ENCODE measurements at regions not wholly inside any gene's neighbourhood (a gene's known extent, or its start where the extent isn't known, plus 50 kb on each side); places are given as distances from the start of the nearest gene placed in this dataset.

- ATAC-seq (no peak), DNase-seq (ENCODE audit: low read depth, low spot score) (no peak), FAIRE-seq (no peak)
- Histone ChIP-seq H3K36me3 (ENCODE audit: control insufficient read depth in 2 of 2, insufficient read depth in 2 of 2, low read length in 1 of 2) (no peaks in the 10 kb centered on the region), H3K4me3 (no peak overlapping the region), H4K20me1 (ENCODE audit: control insufficient read depth, insufficient read depth) (no peaks in the 10 kb centered on the region), H3K4me1 (ENCODE audit: control insufficient read depth, insufficient read depth, low read length) (no peaks in the 10 kb centered on the region), H3K27ac (ENCODE audit: control insufficient read depth, insufficient read depth) (no peak overlapping the region), H3K9me3 (replicated peaks; ENCODE audit: control insufficient read depth, insufficient read depth, low read length) (no peaks in the 10 kb centered on the region), H3K27me3 (replicated peaks in 1 of 2; ENCODE audit: control insufficient read depth in 2 of 2, insufficient read depth in 2 of 2, low read length in 1 of 2) (no peaks in the 10 kb centered on the region), H3K9ac (ENCODE audit: control insufficient read depth, insufficient read depth, low read length) (no peak overlapping the region), H3K4me2 (ENCODE audit: control insufficient read depth, insufficient read depth) (no peak overlapping the region), H3K79me2 (ENCODE audit: control insufficient read depth, insufficient read depth, low read length) (no peaks in the 10 kb centered on the region), H2AFZ (ENCODE audit: control insufficient read depth, low read depth, low read length) (no peak overlapping the region)
- ChIA-PET RAD21 (ENCODE audit: unreplicated experiment) (no interaction called here), CTCF (interaction anchor here (0.7 to 1.4 kb wide), 2 partner anchors 17 to 933 kb away, joined by 3 to 4 read pairs; no protein-coding TSS in a partner anchor), POLR2A (no interaction called here), SMC1A (ENCODE audit: uncharacterized antibody, unreplicated experiment) (no interaction called here)
- in situ Hi-C loops (cut with MboI) (no loop called here), intact Hi-C loops (cut with micrococcal nuclease; ENCODE audit: unreplicated experiment) (no loop called here)
- BruUV-seq (replicated peaks), result no TSS peak
- TF ChIP-seq SIX5 (IDR thresholded peaks at IDR 0.05; ENCODE audit: low read depth, low read length, severe bottlenecking) (no peak), CUX1 (IDR thresholded peaks at IDR 0.05; ENCODE audit: insufficient replicate concordance, low read depth, low read length) (no peak), YY1 (IDR thresholded peaks at IDR 0.05; ENCODE audit: low read depth, low read length) (no peak), RCOR1 (conservative IDR thresholded peaks at IDR 0.05; ENCODE audit: low read depth, low read length) (no peak), RAD21 (IDR thresholded peaks at IDR 0.05; ENCODE audit: insufficient read depth, low read depth, low read length) (no peak), MYB (IDR thresholded peaks at IDR 0.05; ENCODE audit: borderline replicate concordance, low read depth, low read length) (no peak), POU2F2 (IDR thresholded peaks at IDR 0.05; ENCODE audit: borderline replicate concordance, low read depth, low read length) (no peak), PKNOX1 (IDR thresholded peaks at IDR 0.05) (no peak)
Measured at GRCh38 chr3:86815880-86816279, 175.1 kb downstream of the VGLL3 start.
